IPS-NIHi11 (cell line): ENCODE measurements at regions not wholly inside any gene's neighbourhood (a gene's known extent, or its start where the extent isn't known, plus 50 kb on each side); places are given as distances from the start of the nearest gene placed in this dataset.

Source experiments
- DNase-seq: peaks from one replicate; pipeline ENCODE4 v3.0.0; 2012; ENCODE audit warnings: mixed read lengths, low spot score

- DNase-seq, result no peak
These were observed 296.9 kb upstream of the TRIB2 start for GRCh38 chr2:12419803-12420202.

GRCh38 chr2:12421046-12421445, 295.7 kb upstream of the TRIB2 start:
- DNase-seq, result no peak

- DNase-seq, result no peak
These were observed 292.5 kb upstream of the TRIB2 start for GRCh38 chr2:12424219-12424618.

GRCh38 chr2:12424809-12425208, 291.9 kb upstream of the TRIB2 start:
- no peak for DNase-seq

- peak; percentile 64 for DNase-seq
These were observed 288.4 kb upstream of the TRIB2 start for GRCh38 chr2:12428324-12428723.

- DNase-seq, result no peak
These were observed 287.9 kb upstream of the TRIB2 start for GRCh38 chr2:12428786-12429185.

- no peak for DNase-seq
These were observed 286.8 kb upstream of the TRIB2 start for GRCh38 chr2:12429779-12430406.

- no peak for DNase-seq
These were observed 286.2 kb upstream of the TRIB2 start for GRCh38 chr2:12430407-12431133.

GRCh38 chr2:12432985-12433625, 283.6 kb upstream of the TRIB2 start:
- DNase-seq, result no peak

GRCh38 chr2:12433626-12433990, 283.1 kb upstream of the TRIB2 start:
- no peak for DNase-seq

- no peak for DNase-seq
These were observed 282.1 kb upstream of the TRIB2 start for GRCh38 chr2:12434630-12435098.

GRCh38 chr2:12435430-12436222, 281.1 kb upstream of the TRIB2 start:
- no peak for DNase-seq

- no peak for DNase-seq
These were observed 280.3 kb upstream of the TRIB2 start for GRCh38 chr2:12436483-12436882.

- no peak for DNase-seq
These were observed 279.7 kb upstream of the TRIB2 start for GRCh38 chr2:12436935-12437561.

GRCh38 chr2:12440731-12441130, 276.0 kb upstream of the TRIB2 start:
- DNase-seq, result no peak

GRCh38 chr2:12441750-12442475, 274.8 kb upstream of the TRIB2 start:
- DNase-seq, result no peak

- no peak for DNase-seq
These were observed 274.3 kb upstream of the TRIB2 start for GRCh38 chr2:12442476-12442847.

- DNase-seq, result no peak
These were observed 267.8 kb upstream of the TRIB2 start for GRCh38 chr2:12448846-12449505.

GRCh38 chr2:12451726-12452125, 265.0 kb upstream of the TRIB2 start:
- DNase-seq, result no peak

GRCh38 chr2:12452185-12452584, 264.6 kb upstream of the TRIB2 start:
- DNase-seq, result no peak

- DNase-seq, result no peak
These were observed 263.0 kb upstream of the TRIB2 start for GRCh38 chr2:12453731-12454130.
